ENCODE measurements at regions not wholly inside any gene's neighbourhood (a gene's known extent, or its start where the extent isn't known, plus 50 kb on each side); places are given as distances from the start of the nearest gene placed in this dataset.
"Not testable (repeated sequence)": the region's sequence is repeated elsewhere in the genome, so short reads cannot be mapped to it uniquely, and the experiment has no call there.

DNA sequence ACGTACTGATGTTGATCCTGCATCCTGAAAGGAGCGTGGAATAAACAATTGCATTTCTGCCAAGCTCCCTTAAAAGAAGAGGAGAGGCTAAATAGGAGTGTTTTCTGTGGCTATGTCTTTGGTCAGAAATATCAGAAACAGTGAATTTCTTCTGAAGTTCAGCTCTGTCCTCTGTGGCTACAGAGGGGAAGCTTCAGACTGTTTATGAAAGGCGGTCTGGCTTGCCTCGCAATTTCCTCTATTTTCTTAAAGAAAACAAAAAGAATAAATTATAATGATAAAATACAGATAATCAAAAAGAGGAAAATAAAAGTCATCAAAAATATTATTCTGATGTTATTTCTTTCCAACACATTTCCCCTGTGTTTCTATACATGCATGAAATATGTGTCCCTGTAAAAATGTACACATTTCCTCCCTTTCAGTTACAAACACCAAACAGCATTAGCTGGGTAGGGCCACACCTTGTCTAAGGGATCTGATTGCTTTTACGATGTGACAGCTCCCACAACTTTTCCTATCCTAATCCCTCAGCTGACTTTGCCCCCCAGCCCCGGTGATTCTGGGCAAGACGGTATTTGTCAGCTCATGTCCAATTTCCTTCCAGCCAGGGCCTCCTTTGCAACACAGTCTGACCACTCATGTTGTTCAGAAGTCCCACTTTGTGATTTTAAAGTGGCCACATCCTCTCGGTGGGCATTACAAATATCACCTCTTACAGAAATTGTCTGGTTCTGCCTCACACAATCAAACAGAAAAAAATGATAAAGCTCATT is 439.0 kb downstream of the HS3ST3B1 start:
- no peak for DNase-seq

DNA sequence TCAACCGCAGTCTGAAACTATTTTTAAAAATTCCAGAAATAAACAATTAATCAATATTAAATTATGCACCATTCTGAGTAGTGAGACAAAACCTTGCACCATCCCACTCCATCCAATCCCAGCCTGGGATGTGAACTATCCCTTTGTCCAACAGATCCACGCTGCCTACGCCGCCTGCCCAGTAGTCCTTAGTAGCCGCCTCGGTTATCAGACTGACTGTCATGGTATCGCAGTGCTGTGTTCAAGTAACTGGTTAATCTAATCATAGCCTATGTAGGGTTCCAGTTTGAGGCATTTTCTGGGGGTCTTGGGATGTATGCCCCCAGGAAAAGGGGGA is 437.7 kb downstream of the HS3ST3B1 start:
- no peak for DNase-seq

DNA sequence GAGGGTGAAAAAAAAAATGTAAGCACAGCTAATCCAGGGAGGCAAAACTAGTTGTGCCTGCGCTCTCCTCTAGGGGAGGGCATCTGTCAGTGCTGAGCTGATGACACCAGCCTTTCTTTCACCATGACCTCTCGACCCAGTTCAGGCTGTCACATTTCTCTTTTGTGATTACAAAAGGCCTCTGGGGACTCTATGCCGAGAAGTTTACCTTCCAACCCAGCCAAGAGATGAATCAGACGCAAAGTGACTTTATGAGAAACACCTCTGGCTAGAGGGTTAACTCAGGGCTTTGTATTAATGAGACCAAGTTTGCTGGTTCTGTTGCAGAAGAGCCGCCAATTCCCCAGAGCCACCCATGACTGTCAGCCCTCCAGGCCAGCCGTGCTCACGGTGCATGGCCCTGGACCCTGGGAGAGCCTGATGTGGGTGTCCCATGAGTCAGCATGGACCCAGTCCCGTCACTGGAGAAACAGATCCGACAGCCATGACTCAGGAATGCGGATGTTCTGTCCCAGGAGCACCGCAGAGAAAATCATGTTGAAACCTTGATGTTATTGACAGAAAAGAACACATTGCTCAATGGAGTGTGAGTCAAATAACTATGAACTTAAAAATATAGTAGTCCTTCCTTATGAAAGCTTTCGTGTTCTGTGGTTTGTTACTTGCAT is 437.2 kb downstream of the HS3ST3B1 start:
- DNase-seq = no peak

GRCh38 chr17:14736631-14737030 is 435.8 kb downstream of the HS3ST3B1 start:
- DNase-seq = no peak

DNA sequence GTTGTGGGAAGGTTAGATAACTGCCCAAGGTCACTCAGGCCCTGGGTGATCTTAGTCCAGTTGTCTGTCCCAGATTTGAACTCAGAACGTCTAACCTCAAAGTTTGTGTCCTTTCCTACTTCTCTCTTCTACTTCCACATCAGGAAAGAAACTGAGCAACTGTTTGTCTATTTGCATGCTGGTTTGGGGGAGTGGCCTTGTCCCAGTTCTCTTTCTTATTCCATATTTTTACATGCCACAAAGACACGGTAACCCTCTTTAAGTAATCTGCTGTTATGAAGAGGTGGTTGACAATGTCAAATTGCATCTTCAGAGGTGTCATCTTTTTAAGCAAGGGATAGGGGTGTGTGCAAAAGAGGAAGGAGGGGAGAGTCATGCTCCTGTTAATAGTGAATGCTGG is 432.5 kb downstream of the HS3ST3B1 start:
- DNase-seq = no peak

- DNase-seq = no peak
These were observed 431.3 kb downstream of the HS3ST3B1 start for GRCh38 chr17:14732211-14732610.

- no peak for DNase-seq
These were observed 430.7 kb downstream of the HS3ST3B1 start for GRCh38 chr17:14731591-14731990.

DNA sequence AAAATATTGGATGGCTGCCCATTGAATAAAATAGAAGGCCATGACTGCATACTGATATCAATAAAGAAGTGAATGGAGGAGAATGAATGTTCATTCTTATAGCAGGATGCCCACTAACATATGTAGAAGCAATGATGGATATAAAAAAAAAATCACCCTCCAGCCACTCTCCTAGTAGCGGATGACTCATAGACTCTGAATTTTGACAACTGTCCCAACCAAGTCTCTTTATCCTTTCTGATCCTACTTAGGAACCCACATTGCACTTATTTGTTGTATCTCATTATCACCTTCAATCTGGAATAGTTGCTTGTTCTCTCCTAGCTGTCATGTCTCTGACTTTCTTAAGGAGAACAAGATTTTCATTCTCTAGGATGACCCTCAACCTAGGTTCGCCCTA is 429.9 kb downstream of the HS3ST3B1 start:
- no peak for DNase-seq

GRCh38 chr17:14725729-14726128 is 424.8 kb downstream of the HS3ST3B1 start:
- DNase-seq = no peak

- DNase-seq = no peak
These were observed 423.9 kb downstream of the HS3ST3B1 start for GRCh38 chr17:14724770-14725169.

DNA sequence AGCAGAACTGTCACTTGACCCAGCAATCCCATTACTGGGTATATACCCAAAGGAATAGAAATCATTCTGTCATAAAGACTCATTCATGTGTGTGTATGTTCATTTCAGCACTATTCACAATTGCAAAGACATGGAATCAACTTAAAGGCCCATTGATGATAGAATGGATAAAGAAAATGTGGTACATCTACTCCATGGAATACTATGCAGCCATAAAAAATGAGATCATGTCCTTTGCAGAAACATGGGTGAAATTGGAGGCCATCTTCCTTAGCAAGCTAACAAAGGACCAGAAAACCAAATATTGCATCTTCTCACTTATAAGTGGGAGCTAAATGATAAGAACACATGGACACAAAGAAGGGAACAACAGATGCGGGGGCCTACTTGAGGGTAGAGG is 422.5 kb downstream of the HS3ST3B1 start:
- not testable (repeated sequence) for DNase-seq

DNA sequence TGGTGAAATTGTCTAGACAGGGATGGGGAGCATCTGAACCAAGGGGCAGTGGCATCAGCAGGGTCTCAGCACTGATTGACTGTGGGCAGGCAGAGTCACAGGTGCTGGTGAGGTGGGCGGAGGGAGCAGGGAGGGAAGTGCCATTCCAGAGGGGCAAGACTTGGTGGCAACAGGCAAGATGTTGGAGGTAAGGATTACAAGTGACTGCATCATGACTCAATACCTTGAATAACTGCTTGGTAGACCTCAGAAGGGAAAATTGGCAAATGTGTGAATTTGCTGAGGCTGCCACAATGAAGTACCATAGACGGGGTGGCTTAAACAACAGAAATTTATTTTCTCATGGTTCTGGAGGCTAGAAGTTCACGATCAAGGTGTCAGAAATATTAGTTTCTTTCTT is 419.1 kb downstream of the HS3ST3B1 start:
- no peak for DNase-seq

DNA sequence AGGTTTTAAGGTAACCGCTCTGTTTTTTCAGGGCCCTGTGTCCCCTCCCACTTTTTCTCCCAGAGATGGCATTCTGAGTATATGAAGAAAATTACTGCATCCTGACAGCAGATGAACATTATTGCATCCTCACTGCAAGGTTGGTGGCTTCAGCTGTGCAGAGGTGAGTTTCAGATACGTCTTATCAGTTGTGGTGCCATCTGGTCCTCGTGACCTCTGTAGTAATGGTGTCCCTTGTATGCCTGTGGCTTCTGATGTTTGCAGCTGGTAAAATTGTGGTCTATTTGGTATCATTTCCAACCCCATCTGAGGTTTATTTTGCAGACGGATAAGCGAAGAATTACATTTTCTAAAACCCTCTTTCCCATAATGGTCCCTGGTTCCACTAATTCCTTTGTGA is 417.0 kb downstream of the HS3ST3B1 start:
- DNase-seq = no peak

DNA sequence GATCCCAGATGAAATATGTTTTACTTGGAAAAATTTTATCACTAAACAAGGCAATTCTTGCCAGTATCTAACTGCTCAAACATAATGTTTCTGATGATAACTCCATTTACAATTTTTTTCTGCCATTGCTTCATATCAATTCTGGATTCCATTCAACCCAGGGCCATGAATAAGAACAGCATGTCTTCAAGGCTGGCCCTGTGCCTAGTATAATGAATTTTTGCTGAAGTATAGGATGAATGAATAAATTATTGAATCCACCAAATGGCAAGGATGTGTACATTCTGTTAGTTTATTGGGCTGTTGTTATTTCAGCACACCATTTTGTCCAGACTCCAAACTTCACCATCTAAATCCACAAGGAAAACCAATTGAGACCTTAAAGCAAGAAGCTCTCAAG is 414.7 kb downstream of the HS3ST3B1 start:
- DNase-seq = no peak

- DNase-seq = no peak
These were observed 411.7 kb downstream of the HS3ST3B1 start for GRCh38 chr17:14712611-14713021.

GRCh38 chr17:14704121-14704520 is 403.2 kb downstream of the HS3ST3B1 start:
- DNase-seq = no peak

- DNase-seq = no peak
These were observed 401.0 kb downstream of the HS3ST3B1 start for GRCh38 chr17:14701886-14702285.

- no peak for DNase-seq
These were observed 398.8 kb downstream of the HS3ST3B1 start for GRCh38 chr17:14699574-14700185.

GRCh38 chr17:14693382-14693781 is 392.5 kb downstream of the HS3ST3B1 start:
- DNase-seq = no peak

- DNase-seq = no peak
These were observed 389.8 kb downstream of the HS3ST3B1 start for GRCh38 chr17:14690704-14691103.

GRCh38 chr17:14688134-14688533 is 387.3 kb downstream of the HS3ST3B1 start:
- no peak for DNase-seq

- no peak for DNase-seq
These were observed 371.9 kb downstream of the HS3ST3B1 start for GRCh38 chr17:14672830-14673229.

DNA sequence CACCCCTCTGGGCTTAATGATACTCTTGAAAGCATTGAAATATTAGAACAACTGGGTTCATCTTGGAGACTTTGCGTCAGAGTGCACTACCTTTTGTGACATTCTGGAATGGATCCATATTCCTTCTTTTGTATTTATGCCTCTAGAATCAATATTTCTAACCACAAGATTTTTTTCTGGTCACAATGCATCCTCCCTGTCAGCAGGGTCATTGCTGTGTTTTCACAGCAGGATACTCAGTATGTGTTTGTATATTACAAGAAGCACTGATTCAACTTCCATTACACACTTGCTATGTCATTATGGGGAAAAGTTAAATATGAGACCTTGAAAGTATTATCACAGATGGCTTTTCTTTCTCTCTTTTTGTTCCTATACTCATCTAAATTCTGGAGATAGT is 370.0 kb downstream of the HS3ST3B1 start:
- no peak for DNase-seq
